ENCODE measurements at regions not wholly inside any gene's neighbourhood (a gene's known extent, or its start where the extent isn't known, plus 50 kb on each side); places are given as distances from the start of the nearest gene placed in this dataset.
"Not testable (repeated sequence)": the region's sequence is repeated elsewhere in the genome, so short reads cannot be mapped to it uniquely, and the experiment has no call there.

GRCh38 chr4:159778298-159778697 is 675.4 kb downstream of the RAPGEF2 start:
- H3K4me3 ChIP-seq (ENCODE audit: control insufficient read depth, low read depth, low read length) = no peak overlapping the region
- DNase-seq (ENCODE audit: low read depth) = no peak
- TF ChIP-seq CTCF (conservative IDR thresholded peaks at IDR 0.05; ENCODE audit: control insufficient read depth, insufficient read depth, low read depth, low read length) = no peak

GRCh38 chr4:159779716-159780115 is 676.8 kb downstream of the RAPGEF2 start:
- no peak overlapping the region for H3K4me3 ChIP-seq (ENCODE audit: control insufficient read depth, low read depth, low read length)
- no peak for TF ChIP-seq CTCF (conservative IDR thresholded peaks at IDR 0.05; ENCODE audit: control insufficient read depth, insufficient read depth, low read depth, low read length)
- DNase-seq (ENCODE audit: low read depth) = no peak

- H3K4me3 ChIP-seq (ENCODE audit: control insufficient read depth, low read depth, low read length) = no peak overlapping the region
- no peak for DNase-seq (ENCODE audit: low read depth)
- TF ChIP-seq CTCF (conservative IDR thresholded peaks at IDR 0.05; ENCODE audit: control insufficient read depth, insufficient read depth, low read depth, low read length) = no peak
Measured at GRCh38 chr4:159780196-159780922, 677.5 kb downstream of the RAPGEF2 start.

GRCh38 chr4:159787901-159788300 is 685.0 kb downstream of the RAPGEF2 start:
- no peak overlapping the region for H3K4me3 ChIP-seq (ENCODE audit: control insufficient read depth, low read depth, low read length)
- no peak for TF ChIP-seq CTCF (conservative IDR thresholded peaks at IDR 0.05; ENCODE audit: control insufficient read depth, insufficient read depth, low read depth, low read length)
- DNase-seq (ENCODE audit: low read depth) = no peak

- no peak overlapping the region for H3K4me3 ChIP-seq (ENCODE audit: control insufficient read depth, low read depth, low read length)
- DNase-seq (ENCODE audit: low read depth) = no peak
- no peak for TF ChIP-seq CTCF (conservative IDR thresholded peaks at IDR 0.05; ENCODE audit: control insufficient read depth, insufficient read depth, low read depth, low read length)
Measured at GRCh38 chr4:159791334-159791733, 688.5 kb downstream of the RAPGEF2 start.

- not testable (repeated sequence) for DNase-seq (ENCODE audit: low read depth); H3K4me3 ChIP-seq (ENCODE audit: control insufficient read depth, low read depth, low read length)
Measured at GRCh38 chr4:159804592-159804991, 701.7 kb downstream of the RAPGEF2 start.

- TF ChIP-seq CTCF (conservative IDR thresholded peaks at IDR 0.05; ENCODE audit: control insufficient read depth, insufficient read depth, low read depth, low read length) = no peak
- no peak overlapping the region for H3K4me3 ChIP-seq (ENCODE audit: control insufficient read depth, low read depth, low read length)
- DNase-seq (ENCODE audit: low read depth) = no peak
Measured at GRCh38 chr4:159823743-159824142, 720.9 kb downstream of the RAPGEF2 start.

All from fibroblast of mammary gland (primary cell).